ENCODE measurements at regions not wholly inside any gene's neighbourhood (a gene's known extent, or its start where the extent isn't known, plus 50 kb on each side); places are given as distances from the start of the nearest gene placed in this dataset.

GRCh38 chr11:122242731-122243130 lies 126.7 kb upstream of the BLID start:
- no peak for TF ChIP-seq CTCF (conservative IDR thresholded peaks at IDR 0.05; ENCODE audit: low read length)
- no peak for TF ChIP-seq EZH2phosphoT487 (IDR thresholded peaks at IDR 0.05; ENCODE audit: borderline replicate concordance)

All from Loucy (cell line).